ENCODE measurements at regions not wholly inside any gene's neighbourhood (a gene's known extent, or its start where the extent isn't known, plus 50 kb on each side); places are given as distances from the start of the nearest gene placed in this dataset.
A peak's percentile ranks its signal among the peaks of the same experiment; 100 is the strongest.

DNA sequence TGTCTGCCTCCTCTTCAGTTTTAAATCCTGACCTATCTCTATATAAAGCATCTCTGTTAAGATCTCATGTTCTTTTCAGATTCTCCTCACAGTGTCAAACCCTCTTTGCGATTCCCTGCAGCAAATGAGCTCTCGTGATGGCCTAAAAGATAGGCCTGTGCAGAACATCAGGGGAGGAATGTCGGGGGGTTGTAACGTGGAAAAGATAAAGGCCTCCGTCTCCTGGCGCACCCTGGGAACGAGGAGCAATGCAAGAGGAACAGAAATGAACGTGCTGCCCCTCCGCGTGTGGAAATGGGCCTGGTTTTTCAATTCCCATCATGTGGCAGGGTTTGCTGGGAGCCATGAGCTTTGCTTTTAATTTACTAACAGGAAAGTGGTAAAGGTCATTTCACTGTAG, 285.0 kb upstream of the TPM1 start:
- no peak for DNase-seq

DNA sequence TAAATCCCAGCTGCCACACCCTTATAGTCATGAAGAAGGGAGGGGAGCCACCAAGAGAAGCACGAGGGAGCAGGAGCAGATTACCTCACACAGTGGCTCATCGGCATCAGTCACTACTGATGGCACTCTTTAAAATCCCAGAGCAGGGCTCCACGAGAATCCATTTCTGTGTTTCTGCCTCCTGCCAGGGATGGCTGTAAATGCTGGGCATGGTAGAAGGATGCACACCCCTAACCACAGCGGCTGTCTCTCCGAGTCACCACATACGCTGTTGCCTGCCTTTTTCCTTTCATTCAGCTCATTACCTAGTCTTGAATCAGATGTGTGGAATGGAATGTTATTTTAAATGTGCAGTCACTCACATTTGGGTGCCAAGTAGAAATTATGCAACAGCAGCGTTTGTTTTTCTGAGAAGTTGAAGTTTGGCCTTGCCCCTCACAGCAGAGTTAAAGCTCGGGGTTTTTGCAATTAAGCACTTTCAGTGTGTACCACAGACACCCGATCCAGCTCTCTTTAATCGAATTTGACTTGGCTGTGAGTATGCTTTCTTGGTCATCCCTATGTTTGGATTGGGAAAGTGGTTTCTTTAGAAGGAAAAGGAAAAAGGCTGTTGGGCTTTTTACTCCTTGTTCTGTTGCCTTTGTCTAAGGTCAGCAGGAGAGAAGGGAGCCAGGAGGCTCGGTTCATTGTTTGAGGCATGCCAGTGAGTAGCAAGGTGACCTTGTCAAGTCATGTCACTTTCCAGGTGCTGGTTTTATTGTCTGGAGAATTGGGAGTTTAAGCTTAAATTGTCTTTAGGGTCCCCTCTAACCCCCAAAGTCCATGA, 284.2 kb upstream of the TPM1 start:
- no peak for DNase-seq

DNA sequence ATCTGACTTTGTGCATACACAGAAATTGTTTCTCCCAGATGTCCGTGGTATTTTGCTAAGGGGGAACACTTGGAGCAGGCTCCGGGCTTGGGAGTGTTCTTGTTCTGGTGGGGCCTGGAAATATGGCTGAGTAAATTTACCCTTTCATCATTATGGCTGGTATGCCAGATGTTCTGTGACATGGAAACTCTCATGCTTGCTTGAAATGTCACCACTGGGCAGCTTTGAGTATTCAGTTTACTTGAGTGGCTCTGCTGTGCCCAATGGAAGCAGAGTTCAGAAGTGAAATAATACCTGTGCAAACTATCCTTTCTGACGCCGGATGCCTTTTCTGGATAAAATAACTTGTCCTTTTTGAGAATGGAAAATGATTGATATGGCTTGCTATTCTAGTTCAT, 283.6 kb upstream of the TPM1 start:
- DNase-seq: no peak

DNA sequence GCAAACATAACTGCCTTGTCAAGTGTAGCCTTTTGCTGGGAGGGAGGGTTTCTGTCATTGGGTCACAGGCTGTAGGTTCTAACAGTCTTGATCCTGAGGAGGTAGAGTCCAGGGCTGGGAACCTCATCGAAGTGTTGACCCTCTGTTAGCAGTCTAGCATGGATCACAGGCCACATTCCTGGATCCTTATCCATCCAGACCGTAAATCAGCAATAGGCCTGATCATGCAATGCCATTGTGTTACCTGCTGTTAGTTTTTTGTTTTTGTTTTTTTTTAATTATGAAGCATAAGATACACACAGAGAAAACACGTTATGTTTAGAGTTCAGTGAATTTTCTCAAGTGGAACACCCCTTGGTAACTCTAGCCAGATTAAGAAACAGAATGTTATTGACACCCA, 282.0 kb upstream of the TPM1 start:
- no peak for DNase-seq

DNA sequence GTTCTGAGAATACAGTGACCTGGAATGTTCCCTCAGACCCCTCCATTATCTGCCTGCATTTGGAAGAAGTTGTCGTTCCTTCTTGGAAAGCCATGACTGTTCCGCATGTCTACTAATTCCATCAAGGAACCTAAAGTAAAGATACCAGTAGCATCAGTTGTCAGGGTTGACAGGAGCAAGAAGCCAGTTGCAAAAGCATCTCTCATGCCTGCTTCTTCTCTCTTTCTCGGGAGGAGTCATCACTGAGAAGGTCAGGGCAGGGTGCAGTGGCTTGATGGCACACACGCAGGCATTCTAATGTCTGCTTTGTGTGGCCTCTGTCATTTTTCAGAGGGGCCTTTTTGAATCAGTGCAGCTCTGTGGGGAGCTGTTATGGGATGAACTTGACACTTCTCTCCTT, 276.6 kb upstream of the TPM1 start:
- DNase-seq: no peak

DNA sequence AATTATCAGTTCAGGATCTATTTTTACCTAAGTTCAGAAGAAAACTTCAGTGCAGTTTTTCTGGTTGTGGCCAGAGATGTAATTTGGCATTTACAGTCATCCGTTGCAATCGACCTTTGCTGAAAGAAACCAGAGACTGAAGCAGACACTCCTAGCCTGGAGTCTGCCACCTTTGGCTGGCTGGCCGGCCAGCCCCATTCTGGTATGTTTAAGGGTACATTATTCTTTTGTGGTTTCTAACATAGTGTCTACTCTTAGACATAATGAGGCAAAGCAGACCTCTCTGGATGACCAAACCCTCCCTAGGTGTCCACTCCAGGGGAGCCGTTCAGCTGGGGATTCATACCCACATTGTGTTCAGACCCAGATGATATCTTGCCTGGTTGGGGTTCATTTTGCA, 275.9 kb upstream of the TPM1 start:
- DNase-seq: no peak

DNA sequence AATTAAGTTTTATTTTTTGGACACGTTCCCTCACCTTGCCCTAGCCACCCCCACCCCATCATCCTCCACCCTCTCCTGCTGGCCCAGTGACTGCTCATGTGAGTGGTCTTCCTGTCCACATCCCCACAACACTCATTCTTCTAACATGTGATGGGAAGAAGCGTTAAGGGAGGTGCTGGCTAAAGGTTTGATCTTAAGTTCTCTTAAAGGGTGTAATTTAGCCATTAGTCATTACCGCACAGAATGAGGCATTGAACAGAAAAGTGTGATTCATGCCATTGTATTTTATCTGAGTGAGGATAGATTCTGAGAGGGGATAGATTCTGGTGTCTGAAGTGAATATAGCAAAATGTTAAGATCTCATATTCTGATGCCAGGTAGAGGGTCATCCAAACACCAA, 272.9 kb upstream of the TPM1 start:
- no peak for DNase-seq

DNA sequence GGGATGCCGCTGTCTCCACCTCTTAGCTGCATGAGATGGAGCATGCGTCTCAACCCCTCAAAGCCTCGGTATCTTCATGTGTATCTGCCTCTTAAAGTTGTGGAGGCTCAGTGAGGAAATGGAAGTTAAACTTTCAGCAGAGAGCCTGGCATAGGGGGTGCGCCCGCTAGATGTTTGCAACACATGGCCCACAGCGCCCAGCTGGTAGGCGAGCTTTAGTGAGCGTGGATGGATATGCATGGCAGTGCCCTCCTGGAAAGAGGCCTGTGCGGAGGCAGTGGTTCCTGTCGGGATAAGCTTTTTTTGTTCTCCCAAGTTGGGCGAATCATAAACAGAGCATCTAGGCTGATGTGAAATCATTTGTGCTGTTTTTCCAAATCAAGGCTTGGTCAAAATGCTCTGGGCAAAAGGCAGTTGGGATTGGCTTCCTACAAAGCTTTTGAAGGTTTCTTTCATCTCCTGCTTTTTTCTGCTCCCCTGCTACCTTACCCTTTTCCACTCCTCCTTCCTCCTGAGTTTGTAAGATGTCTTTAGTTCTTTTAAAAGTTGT, 272.4 kb upstream of the TPM1 start:
- no peak for DNase-seq

DNA sequence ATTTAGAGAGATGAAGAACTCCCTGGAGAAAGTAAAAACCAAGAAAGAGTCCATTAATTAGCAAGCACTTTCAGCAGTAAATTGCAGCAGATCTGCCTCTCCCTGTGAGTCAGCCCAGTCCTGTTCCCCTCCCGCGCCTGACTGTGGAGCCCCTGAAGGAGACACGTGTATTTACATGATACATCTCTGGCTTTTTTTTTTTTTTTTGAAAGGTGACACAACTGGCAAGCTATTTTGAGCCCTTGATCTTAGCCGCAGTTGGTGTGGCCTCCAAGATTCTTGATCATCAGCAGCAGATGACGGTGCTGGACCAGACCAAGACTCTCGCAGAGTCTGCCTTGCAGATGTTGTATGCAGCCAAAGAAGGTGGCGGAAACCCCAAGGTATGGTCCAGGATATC, 271.8 kb upstream of the TPM1 start:
- no peak for DNase-seq

DNA sequence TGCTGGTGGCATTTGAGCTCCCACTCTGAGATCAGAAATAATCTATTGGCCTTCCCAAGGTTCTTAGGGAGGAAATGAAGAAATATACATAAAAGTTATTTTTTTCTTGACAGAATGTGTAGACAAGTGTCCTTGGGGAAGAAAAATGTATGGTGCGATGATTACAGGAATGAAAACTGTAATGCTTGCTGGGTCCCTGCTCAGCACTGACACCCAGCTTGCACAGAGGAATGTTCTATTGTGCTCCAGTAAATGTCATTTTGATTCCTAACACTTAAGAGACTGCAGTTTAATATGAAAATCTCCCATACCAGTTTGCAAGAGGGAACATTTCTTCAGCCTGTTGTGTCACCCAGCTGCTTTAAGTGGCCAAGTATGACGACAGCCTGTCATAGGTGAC, 271.3 kb upstream of the TPM1 start:
- no peak for DNase-seq

DNA sequence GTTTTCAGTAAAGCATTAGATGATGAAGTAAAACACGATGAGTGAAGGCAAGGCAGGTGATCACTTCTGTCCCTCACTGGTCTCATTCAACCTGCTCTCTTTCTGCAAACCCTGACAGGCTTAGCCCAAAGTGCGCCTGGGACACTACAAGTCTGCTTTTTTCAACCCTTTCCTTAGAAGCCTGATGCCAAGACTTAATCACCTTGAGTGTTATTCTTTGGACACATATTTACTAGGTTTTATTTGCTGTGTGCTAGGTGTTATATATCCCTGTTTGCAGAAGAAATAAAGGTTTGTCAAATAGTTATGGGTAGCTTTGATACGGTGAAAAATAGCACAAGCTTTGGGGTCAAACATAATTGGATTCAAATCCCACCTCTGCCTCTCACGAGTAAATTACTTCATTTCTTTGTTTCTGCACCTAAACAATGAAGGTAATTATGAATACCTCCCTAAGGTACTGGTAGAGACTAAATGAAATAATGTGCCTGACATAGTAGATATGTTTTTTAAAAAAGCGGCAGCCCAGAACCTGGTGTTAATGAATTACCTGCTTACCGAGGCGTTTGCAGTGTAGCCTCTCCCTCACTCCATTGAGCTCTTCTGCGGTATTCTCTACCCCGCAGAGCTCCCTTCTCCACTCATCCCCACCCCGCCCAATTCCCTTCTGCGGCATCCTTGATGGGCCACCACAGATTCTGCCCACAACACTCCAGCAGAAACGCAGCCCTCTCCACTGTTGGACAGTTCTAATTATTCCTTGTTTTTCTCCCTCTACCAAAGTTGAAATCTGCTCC, 269.0 kb upstream of the TPM1 start:
- no peak for DNase-seq

DNA sequence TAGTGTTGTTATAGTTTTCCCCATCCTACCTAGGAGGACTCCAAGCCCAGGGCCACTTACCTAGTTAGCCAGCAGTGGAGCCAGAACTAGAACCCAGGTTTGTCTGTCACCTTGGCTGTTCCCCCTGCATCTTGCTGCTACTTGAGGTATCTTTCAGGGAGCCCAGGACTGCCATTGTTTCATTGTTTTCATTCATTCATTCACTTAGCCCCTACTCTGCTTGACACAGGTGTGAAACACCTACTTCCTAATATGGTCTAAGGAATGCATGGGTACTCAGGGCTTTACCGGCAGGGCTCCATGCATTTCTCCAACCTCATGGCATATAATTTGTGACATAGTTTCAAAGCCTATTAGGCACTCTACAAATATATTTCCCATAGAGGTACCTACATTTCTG, 266.6 kb upstream of the TPM1 start:
- no peak for DNase-seq

DNA sequence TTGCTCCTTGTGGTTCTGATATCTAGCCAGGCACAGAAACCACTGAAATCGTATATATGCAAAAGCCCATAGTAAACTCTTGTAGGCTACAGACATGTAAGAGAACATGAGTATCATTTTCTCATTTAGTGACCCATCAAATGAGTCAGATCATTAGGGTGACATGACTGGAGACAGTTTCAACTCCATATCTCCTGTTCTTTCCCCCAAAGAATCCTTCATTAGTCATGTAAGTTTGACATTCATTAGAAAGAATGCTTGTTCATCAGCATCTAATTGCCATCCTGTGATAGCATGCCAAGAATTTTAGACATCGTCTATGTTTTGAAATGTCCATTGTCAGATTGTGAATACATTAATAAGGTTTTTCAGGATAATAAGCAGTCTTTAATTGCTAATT, 264.9 kb upstream of the TPM1 start:
- DNase-seq: no peak

DNA sequence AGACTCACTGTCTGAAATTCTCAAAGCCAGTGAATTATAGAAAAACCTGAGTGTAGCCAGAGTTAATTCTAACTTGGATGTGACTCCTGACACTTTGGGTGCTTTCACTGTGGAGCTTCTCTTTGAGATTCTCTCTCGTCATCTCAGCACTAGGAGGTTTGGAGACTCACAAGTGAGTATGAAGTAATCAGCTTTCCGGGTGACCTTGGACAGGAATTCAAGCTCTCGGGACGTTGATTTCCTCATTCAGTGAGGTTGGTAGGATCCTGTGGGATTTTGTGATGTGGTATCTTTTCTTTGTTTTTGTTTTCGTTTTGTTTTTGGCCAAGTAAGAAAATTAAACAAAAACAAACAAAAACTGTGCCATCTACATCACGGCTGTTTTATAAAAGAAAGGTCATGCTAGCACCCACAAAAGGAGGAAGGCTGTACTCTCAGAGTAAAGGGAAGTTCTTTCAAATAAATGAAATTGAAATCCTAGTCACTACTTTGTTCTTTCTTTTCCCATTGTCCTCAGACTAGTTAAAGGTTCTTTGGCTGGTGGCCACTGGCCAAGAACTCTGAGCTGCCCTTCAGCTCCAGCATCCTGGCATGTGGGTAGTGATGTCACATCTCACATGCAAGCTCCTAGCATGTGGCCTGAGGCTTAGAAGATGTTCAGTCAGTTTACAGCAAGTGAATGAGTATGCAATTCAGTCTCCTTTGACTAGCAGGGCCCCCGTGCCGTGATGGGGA, 263.3 kb upstream of the TPM1 start:
- no peak for DNase-seq

DNA sequence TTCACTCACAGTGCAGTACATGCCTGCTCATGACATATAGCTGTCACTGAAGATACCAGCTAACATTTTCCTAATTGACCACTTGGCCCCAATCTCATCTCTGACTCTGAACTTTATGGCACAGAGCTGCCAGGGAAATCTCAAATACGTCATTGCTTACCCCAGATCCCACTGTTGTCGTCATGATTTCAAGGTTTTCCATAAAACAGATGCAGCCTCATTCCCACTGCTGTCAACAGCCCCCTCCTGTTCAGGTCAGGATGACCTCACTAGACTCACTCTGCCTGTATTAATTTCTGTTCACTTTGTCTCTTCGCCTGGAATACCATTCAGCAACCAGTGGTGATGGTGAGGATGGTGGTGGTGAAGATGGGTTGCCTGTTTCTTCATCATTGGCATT, 262.6 kb upstream of the TPM1 start:
- DNase-seq: no peak

DNA sequence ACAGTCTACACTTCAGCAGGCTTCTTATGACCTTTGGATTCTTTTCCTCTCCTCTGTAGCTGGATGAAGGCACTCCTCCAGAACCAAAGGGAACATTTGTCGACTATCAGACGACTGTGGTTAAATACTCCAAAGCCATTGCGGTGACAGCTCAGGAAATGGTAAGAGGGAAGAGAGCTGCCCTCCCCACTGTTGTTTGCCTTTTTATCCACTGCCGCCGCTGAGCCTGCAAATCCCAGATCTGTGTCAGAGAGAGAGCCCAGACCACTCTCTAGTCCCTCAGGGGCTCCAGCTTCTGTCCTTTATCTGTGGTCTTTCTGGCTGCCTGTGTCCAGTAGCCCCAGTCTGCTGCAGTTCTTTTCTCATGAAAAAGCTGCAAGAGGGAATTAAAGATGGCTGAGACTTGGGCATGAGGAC, 261.5 kb upstream of the TPM1 start:
- no peak for DNase-seq

DNA sequence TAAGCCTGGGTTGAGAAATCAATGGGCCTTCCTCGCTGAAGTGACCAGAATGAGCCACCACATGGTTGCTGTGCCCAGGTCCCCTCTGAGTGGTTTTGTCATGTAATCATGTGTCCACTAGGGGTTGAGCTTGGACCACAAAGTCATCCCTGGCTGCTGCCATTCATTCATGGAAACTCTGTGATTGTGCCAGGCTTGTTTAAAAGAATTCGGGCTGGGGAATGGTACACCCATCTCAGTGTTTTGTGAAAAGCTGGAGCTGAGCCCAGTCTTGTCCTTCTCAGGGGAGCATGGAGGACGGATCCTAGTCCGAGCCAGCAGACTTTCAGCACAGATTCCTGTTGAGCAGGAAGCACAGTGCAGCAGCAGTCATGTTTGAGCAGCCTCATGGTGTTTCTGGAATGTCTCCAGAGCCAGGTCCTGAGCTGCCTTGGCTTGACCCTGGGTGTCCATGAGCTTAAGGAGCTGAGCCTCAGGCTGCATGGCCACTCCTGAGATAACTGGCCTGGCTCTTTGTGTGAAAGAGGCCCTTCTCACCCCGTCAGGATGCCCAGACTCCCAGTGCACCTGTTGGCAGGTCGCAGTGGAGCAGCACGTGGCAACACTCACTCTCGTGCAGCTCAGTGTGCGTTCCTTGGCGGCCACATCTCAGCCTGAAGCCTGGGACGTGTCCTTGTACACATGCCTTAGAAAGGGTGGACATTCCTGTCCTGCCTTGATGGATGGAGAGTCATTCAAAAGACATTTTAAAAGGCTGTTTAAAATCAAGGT, 260.3 kb upstream of the TPM1 start:
- peak; percentile 48 for DNase-seq

DNA sequence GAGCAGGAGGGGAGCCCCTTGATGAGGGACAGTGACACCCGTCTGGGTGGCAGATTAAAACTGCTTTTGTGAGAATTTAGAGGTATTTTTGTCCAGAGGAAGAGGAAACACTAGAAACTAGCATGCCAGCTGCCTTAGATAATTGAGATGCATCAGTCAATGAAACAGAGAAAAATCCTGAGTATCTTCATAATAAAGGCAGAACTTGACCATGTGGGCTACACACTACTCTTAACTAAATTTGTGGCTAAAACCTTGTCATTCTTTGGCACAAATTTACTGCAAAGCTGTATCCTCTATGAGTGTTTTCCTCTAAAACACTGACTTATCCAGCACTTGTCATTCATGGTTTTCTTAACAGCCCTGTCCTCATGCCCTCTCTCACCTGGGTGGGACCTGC, 259.7 kb upstream of the TPM1 start:
- no peak for DNase-seq

DNA sequence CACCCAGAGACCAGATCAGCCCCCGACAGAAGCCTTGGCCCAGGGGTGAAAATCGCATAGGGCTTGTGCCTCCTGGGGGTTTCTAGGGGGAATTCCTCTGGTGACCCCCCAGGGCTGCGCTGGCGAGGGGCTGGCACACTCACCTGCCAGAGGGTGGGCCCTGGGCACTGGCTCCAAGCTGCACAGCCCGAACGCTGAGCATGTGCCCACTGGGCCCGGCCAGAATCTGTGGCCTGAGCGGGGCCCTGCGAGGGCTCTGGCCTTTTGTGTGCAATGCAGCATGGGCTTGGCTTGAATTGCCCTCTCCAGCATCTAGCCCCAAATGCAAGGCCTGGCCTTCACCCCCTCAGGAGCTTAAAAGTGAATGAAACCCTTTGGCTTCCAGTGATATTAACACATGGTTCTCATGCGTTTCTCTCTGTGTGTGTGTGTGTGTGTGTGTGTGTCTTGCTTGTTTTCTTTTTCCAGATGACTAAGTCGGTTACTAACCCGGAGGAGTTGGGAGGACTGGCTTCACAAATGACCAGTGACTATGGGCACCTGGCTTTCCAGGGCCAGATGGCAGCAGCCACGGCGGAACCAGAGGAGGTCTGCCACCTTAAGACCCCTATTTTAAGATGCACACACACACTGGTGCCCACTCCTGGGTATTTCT, 259.1 kb upstream of the TPM1 start:
- DNase-seq: no peak

DNA sequence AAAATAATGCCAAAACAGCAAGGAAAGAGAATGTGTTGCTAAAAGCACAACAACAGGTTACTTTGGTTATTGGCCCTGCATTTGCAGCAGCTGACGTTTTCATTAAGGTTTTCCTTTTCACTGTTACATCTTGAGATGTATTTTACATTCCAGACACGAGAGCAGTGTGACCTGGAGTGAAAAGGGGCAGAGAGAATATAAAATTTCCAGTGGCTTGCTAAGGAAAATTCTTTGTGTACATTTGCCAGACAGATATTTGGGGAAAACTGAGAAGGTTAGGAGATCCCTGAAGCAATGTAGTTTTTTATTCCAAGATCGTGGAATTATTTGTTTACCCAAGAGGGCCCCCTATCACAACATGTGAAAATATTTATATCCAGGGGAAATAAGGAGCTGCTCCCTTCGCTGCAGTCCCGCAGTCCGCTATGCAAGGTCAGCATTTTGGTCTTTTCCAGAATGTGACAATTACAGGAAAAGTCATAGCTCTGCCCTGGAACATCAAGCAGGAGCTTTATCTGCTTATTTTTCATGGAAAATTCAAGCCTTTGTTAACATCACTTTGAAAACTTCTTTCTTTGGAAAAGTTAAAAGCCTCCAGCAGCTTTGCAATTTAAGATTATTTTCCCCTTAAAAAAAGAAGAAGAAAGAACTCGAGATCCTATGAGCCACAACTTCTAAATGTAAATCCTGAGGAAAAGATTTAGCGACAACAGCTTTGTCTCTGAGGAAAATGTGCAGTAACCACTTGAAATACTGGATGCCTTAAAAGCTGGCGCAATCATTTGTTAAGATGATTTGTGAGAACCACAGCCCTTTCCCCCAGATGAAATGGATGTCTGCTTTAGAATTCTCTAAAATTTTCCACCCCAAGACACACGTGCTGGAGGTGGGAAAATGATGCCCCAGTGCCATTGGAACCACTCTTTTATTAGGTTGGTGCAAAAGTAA, 256.4 kb upstream of the TPM1 start:
- DNase-seq: no peak

DNA sequence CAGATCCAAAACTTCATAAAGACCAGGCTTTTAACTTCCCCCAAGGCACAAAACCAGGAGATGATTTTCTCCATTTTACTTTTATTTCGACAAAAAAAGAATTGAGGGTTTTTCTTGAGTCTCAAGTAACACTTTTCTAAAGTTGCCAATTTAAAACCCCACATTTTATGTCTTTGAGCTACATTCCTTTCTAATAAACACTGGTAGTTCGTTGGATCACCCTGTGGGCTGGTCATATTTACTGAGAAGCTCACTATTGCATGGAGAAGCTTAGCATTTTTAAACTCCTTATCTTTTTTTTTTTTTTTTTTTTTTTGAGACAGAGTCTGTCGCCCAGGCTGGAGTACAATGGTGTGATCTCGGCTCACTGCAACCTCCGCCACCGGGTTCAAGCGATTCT, 255.1 kb upstream of the TPM1 start:
- DNase-seq: no peak

Measured in SHP77 treated with DMSO at 0.1 percent for 48 hours (cell line).